Naive thymus-derived CD8-positive, alpha-beta T cell (primary cell): ENCODE measurements at regions not wholly inside any gene's neighbourhood (a gene's known extent, or its start where the extent isn't known, plus 50 kb on each side); places are given as distances from the start of the nearest gene placed in this dataset.

Experiments used
- ATAC-seq, 2 donors: fragments of 150-1000 bp; cut with Tn5 transposase in 1 of 2; sonication (Bioruptor Pico), chemical (Tn5 transposase) in 1 of 2; 1 replicate in 1 of 2; 2 replicates in 1 of 2; pipeline ENCODE4 v1.10.0; 2021; ENCODE audit warnings: mild to moderate bottlenecking in 2 of 2, moderate library complexity in 2 of 2
- POLR2A ChIA-PET: fragments of 350-600 bp; sonication (Branson Sonifier 250); formaldehyde crosslinking; loops from one replicate; lab custom pipeline; 2021; ENCODE audit warnings: antibody characterized with exemption; lab: Charles Lee
- DNase-seq, 10 donors: peaks; one replicate each; pipeline versions ENCODE4 v3.0.0 to v3.0.0-alpha.2; 2020 to 2022
- H3K27ac Mint-ChIP-seq, 10 donors: one replicate each; pipeline ENCODE4 v1.8.0; 2020 to 2022; ENCODE audit warnings: mild to moderate bottlenecking in 10 of 10, mixed read lengths in 10 of 10, moderate library complexity in 4 of 10, inconsistent platforms in 1 of 10
- H3K27me3 Mint-ChIP-seq, 5 donors: one replicate each; pipeline ENCODE4 v1.8.0; 2021 to 2022; ENCODE audit warnings: mixed read lengths in 5 of 5
- H3K36me3 Mint-ChIP-seq, 3 donors: one replicate each; pipeline ENCODE4 v1.8.0; 2020 to 2022; ENCODE audit warnings: mixed read lengths in 3 of 3, mild to moderate bottlenecking in 2 of 3, inconsistent platforms in 1 of 3
- H3K4me1 Mint-ChIP-seq, 4 donors: one replicate each; pipeline ENCODE4 v1.8.0; 2021 to 2022; ENCODE audit warnings: mixed read lengths in 4 of 4
- H3K4me3 Mint-ChIP-seq, 10 donors: one replicate each; pipeline ENCODE4 v1.8.0; 2020 to 2022; ENCODE audit warnings: mild to moderate bottlenecking in 10 of 10, mixed read lengths in 10 of 10, moderate library complexity in 6 of 10, inconsistent platforms in 1 of 10
- H3K9me3 Mint-ChIP-seq, 9 donors: one replicate each; pipeline ENCODE4 v1.8.0; 2020 to 2022; ENCODE audit warnings: mixed read lengths in 9 of 9, mild to moderate bottlenecking in 3 of 9, inconsistent platforms in 1 of 9, moderate library complexity in 1 of 9

GRCh38 chr4:113827285-113827684 is 65.7 kb upstream of the CAMK2D start:
- DNase-seq (no peak), ATAC-seq (no peak)
- Mint-ChIP-seq H3K4me3 (no peak overlapping the region), H3K9me3 (no peaks in the 10 kb centered on the region), H3K4me1 (peaks cover 24 to 51% (median 37%) of the 10 kb centered on the region in 4 donors), H3K27me3 (peaks cover 0 to 2% (median 0%) of the 10 kb centered on the region in 5 donors), H3K36me3 (no peaks in the 10 kb centered on the region), H3K27ac (peak overlapping the region in 2 of 10 donors; percentile 29 to 56)
- POLR2A ChIA-PET, result interaction anchor here (1.0 kb wide), 1 partner anchor 17 kb away, joined by 3 read pairs; no protein-coding TSS in a partner anchor

DNA sequence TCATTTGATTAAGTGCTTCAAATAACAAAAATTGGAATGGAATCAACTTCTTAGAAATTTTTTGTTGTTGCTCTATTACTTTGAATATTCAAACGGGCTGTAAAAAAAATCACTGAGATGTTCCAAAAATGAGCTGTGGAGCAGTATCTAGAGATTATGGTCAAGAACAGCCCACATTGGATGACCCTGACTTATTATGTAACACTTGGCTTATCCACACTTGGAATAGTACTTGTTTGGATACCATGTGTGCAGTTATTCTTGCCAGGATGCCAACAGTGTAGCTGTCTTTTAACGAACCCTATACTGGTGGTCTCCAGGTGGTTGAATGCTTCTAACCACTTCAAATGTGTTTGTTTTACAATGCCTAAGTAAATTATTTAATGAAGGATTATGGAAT is 64.9 kb upstream of the CAMK2D start:
- H3K27ac Mint-ChIP-seq, result no peak overlapping the region
- ATAC-seq, result no peak
- no peak overlapping the region for H3K4me3 Mint-ChIP-seq
- H3K9me3 Mint-ChIP-seq, result no peaks in the 10 kb centered on the region
- H3K27me3 Mint-ChIP-seq, result peaks cover 0 to 2% (median 0%) of the 10 kb centered on the region in 5 donors
- no peaks in the 10 kb centered on the region for H3K36me3 Mint-ChIP-seq
- DNase-seq, result no peak
- POLR2A ChIA-PET, result interaction anchor here (1.0 kb wide), 1 partner anchor 18 kb away, joined by 3 read pairs; no protein-coding TSS in a partner anchor
- peaks cover 22 to 46% (median 33%) of the 10 kb centered on the region in 4 donors for H3K4me1 Mint-ChIP-seq

DNA sequence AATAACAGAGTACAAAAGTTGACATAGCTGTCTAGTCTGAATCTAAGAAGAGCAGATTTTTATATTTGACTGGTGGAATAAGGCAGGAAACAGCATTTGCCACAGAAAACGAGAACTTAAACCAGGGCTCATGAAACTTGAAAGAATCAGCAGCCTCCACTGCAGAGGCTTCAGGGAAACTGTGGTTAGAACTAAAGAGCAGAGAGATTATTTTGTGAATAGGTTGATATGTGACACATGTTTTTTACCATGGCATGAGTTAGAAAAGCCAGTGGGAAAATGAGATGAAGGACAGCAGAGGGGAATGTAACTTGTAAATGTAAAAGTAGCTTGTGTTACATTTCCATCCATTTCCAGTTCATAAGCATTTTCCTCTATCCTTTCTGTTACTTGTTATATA is 63.7 kb upstream of the CAMK2D start:
- peak in 6 of 10 donors; percentile 6 to 58 (median 30) for DNase-seq
- POLR2A ChIA-PET, result no interaction called here

GRCh38 chr4:113824396-113824795 is 62.9 kb upstream of the CAMK2D start:
- POLR2A ChIA-PET, result no interaction called here

More for the DNA sequence above, 63.7 kb upstream of the CAMK2D start:
- Mint-ChIP-seq H3K36me3 (no peaks in the 10 kb centered on the region), H3K4me3 (peak overlapping the region in 7 of 10 donors; percentile 23 to 66 (median 51)), H3K9me3 (no peaks in the 10 kb centered on the region), H3K27ac (peak overlapping the region in 4 of 10 donors; percentile 1 to 71 (median 34)), H3K4me1 (peaks cover 20 to 42% (median 32%) of the 10 kb centered on the region in 4 donors), H3K27me3 (peaks cover 0 to 2% (median 0%) of the 10 kb centered on the region in 5 donors)
- ATAC-seq, result peak; percentile 89 to 91

DNA sequence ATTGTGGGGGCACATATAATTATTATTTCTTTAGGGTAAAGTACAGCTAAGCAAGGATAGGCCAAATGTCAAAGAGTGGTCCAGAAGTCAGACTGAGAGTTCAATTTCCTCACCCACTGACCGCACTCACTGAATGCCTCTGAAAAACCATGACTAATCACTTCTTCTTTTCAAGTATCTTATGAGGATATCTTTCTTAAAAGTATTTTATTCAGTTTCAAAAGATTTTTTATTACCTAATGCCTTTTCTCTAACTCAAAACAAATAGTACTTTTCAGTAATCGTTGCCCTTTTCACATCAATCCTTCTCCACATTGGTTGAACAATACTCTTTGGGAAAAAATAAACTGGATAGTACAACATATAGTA is 61.7 kb upstream of the CAMK2D start:
- Mint-ChIP-seq H3K27ac (no peak overlapping the region), H3K27me3 (no peaks in the 10 kb centered on the region), H3K36me3 (no peaks in the 10 kb centered on the region), H3K9me3 (no peaks in the 10 kb centered on the region), H3K4me1 (peaks cover 20 to 42% (median 32%) of the 10 kb centered on the region in 4 donors), H3K4me3 (no peak overlapping the region)
- POLR2A ChIA-PET, result no interaction called here
- DNase-seq (no peak), ATAC-seq (no peak)

More at GRCh38 chr4:113824396-113824795, 62.9 kb upstream of the CAMK2D start:
- ATAC-seq (no peak), DNase-seq (no peak)
- peak overlapping the region in 4 of 10 donors; percentile 17 to 80 (median 44) for H3K27ac Mint-ChIP-seq
- no peaks in the 10 kb centered on the region for H3K9me3 Mint-ChIP-seq
- peak overlapping the region in 7 of 10 donors; percentile 1 to 49 (median 34) for H3K4me3 Mint-ChIP-seq
- H3K27me3 Mint-ChIP-seq, result no peaks in the 10 kb centered on the region
- peaks cover 20 to 42% (median 32%) of the 10 kb centered on the region in 4 donors for H3K4me1 Mint-ChIP-seq
- no peaks in the 10 kb centered on the region for H3K36me3 Mint-ChIP-seq

DNA sequence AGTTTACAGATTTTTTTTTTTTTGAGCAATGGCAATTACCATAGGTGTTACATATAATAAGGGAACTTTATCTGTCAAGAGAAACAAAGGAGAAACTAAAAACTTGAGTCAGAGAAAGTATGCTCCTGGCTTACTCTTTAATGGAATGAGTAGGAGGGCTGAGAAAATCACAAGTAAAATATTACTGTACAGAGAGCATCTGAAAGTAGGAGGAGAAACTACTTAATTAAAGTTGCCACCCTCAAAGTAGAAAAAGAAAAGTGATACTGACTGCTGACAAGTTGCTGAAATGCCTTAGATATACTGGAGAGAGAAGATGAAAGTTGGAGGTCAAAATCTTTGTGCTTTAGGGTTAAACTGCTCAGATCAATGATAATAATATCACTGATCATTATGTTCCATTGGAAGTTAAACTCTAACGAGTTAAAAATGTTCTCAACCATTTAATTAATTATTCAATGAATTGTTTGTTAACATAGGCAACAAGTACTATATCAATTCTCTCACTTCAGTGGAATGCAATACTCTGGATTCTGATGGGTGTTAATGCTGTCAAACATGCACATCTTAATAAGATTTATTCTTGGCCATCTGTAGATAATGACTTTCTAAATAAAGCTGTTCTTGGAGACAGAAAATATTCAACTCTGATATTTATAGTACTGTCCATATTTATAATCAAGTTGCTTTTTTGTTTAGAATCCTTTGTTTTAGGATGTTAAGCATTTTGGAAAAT is 61.2 kb upstream of the CAMK2D start:
- no peak overlapping the region for H3K27ac Mint-ChIP-seq
- no peaks in the 10 kb centered on the region for H3K36me3 Mint-ChIP-seq
- POLR2A ChIA-PET, result no interaction called here
- ATAC-seq, result no peak
- no peaks in the 10 kb centered on the region for H3K27me3 Mint-ChIP-seq
- DNase-seq, result no peak
- peaks cover 20 to 42% (median 32%) of the 10 kb centered on the region in 4 donors for H3K4me1 Mint-ChIP-seq
- no peaks in the 10 kb centered on the region for H3K9me3 Mint-ChIP-seq
- H3K4me3 Mint-ChIP-seq, result no peak overlapping the region

DNA sequence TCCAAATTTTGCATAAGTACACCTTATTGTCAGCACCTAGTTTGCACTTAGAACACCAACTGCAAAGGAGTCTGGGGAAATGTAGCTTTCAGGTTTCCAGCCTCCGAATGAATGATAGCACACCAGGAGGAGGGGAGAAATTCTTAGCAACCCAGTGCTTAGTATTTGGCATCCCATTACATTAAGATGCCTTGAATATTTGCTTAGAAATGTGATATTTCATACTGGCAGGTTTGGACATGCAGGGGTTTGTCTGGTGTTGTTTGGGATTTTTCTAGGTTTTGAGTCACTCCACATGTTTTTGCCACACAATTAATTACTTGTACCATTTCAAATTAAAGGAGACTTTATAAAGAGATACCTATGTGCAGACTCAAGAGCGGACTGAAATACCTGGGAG is 60.3 kb upstream of the CAMK2D start:
- Mint-ChIP-seq H3K9me3 (peaks cover 0 to 1% (median 0%) of the 10 kb centered on the region in 9 donors), H3K27me3 (no peaks in the 10 kb centered on the region), H3K4me3 (no peak overlapping the region), H3K36me3 (no peaks in the 10 kb centered on the region), H3K4me1 (peaks cover 15 to 33% (median 30%) of the 10 kb centered on the region in 4 donors), H3K27ac (no peak overlapping the region)
- ATAC-seq, result no peak
- POLR2A ChIA-PET, result no interaction called here
- DNase-seq, result no peak

GRCh38 chr4:113820108-113820507 is 58.6 kb upstream of the CAMK2D start:
- DNase-seq, result no peak
- Mint-ChIP-seq H3K4me1 (peaks cover 10 to 21% (median 18%) of the 10 kb centered on the region in 4 donors), H3K9me3 (peaks cover 0 to 3% (median 0%) of the 10 kb centered on the region in 9 donors), H3K27me3 (no peaks in the 10 kb centered on the region), H3K27ac (no peak overlapping the region), H3K4me3 (no peak overlapping the region), H3K36me3 (peaks cover 0 to 2% (median 0%) of the 10 kb centered on the region in 3 donors)
- POLR2A ChIA-PET, result no interaction called here
- no peak for ATAC-seq

DNA sequence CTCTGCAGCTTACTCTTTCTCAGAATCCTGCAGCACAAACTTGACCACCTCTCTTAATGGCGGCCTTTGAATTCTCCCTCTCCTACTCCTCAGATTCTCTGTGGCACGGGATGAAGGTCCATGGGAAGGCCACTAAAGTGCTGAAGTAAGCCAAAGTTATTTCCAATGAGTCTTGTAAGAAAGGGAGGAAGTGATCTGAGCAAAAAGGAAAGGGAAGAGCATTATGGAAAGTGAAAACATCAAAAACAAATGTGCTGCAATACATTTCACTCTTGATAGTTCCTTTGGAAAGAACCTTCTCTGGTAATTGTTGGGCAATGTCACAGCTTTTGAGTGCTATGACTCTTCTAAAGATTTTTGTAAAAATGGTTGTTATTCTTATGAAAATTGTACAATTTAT is 54.3 kb upstream of the CAMK2D start:
- ATAC-seq (no peak), DNase-seq (no peak)
- Mint-ChIP-seq H3K27me3 (no peaks in the 10 kb centered on the region), H3K4me1 (peaks cover 0 to 3% (median 0%) of the 10 kb centered on the region in 4 donors), H3K27ac (no peak overlapping the region), H3K9me3 (peaks cover 0 to 3% (median 0%) of the 10 kb centered on the region in 9 donors), H3K36me3 (peaks cover 0 to 2% (median 0%) of the 10 kb centered on the region in 3 donors), H3K4me3 (no peak overlapping the region)
- POLR2A ChIA-PET, result no interaction called here

DNA sequence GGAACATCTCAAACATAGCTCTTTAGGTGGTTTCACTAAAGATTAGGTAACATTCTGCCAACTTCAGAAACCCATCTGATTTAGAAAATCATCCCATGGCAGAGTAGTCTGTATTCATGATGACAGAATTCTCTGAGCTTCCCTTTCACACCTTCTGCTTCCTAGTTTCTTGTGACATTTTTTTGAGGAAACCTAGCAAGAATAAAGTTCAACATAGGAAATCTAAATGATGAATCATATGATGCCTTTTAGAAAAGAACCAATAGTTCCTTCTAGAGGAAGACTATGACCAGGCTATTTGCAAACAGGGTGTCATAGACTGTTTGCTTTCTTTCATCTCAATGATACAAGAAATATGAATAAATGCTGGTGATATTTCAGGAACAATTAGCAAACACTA is 49.8 kb upstream of the CAMK2D start:
- Mint-ChIP-seq H3K9me3 (peaks cover 0 to 3% (median 0%) of the 10 kb centered on the region in 9 donors), H3K4me1 (peaks cover 0 to 5% (median 2%) of the 10 kb centered on the region in 4 donors), H3K27ac (no peak overlapping the region), H3K4me3 (no peak overlapping the region), H3K27me3 (no peaks in the 10 kb centered on the region), H3K36me3 (peaks cover 0 to under 1% (median 0%) of the 10 kb centered on the region in 3 donors)
- DNase-seq, result no peak
- POLR2A ChIA-PET, result no interaction called here
- no peak for ATAC-seq
